Right atrium auricular region (tissue), 2 donors: ENCODE measurements at regions not wholly inside any gene's neighbourhood (a gene's known extent, or its start where the extent isn't known, plus 50 kb on each side); places are given as distances from the start of the nearest gene placed in this dataset.

Source experiments
- DNase-seq: peaks from one replicate; pipeline ENCODE4 v3.0.0-alpha.2; 2019; ENCODE audit warnings: low spot score
- H3K27ac ChIP-seq, 2 donors: fragments of 200-600 bp; sonication (generic); 1 replicate in 1 of 2; 2 replicates in 1 of 2; pipeline ENCODE4 v1.5.1; 2016 to 2019
- H3K27me3 ChIP-seq, 2 donors: fragments of 200-600 bp; sonication (generic); one replicate each; pipeline versions ENCODE4 v1.5.1 to v1.6.0; 2017 to 2019
- H3K36me3 ChIP-seq: fragments of 200-600 bp; sonication (generic); one replicate; pipeline ENCODE4 v1.5.1; 2016
- H3K4me1 ChIP-seq, 2 donors: fragments of 200-600 bp; sonication (generic); one replicate each; pipeline versions ENCODE4 v1.5.1 to v1.6.0; 2017 to 2019
- H3K4me3 ChIP-seq, 2 donors: fragments of 200-600 bp; sonication (generic); 1 replicate in 1 of 2; 2 replicates in 1 of 2; pipeline ENCODE4 v1.5.1; 2017 to 2019; ENCODE audit warnings: mild to moderate bottlenecking in 1 of 2, moderate library complexity in 1 of 2
- H3K9me3 ChIP-seq, 2 donors: fragments of 200-600 bp; sonication (generic); one replicate each; pipeline ENCODE4 v1.5.1; 2019
- CTCF ChIP-seq, 2 donors: fragments of 200-600 bp; sonication (generic); IDR thresholded peaks; one replicate each; pipeline ENCODE4 v1.5.1; 2019; ENCODE audit warnings: antibody characterized with exemption in 2 of 2

GRCh38 chr5:126364206-126364902, 58.9 kb upstream of the GRAMD2B start:
- H3K4me1 ChIP-seq = no peaks in the 10 kb centered on the region
- no peak overlapping the region for H3K4me3 ChIP-seq
- H3K27me3 ChIP-seq = no peaks in the 10 kb centered on the region
- H3K27ac ChIP-seq = no peak overlapping the region
- no peaks in the 10 kb centered on the region for H3K36me3 ChIP-seq
- no peak for TF ChIP-seq CTCF (IDR thresholded peaks at IDR 0.05)
- no peaks in the 10 kb centered on the region for H3K9me3 ChIP-seq
- DNase-seq = no peak

- no peak for TF ChIP-seq CTCF (IDR thresholded peaks at IDR 0.05)
- peaks cover 0 to 4% of the 10 kb centered on the region in 2 donors for H3K4me1 ChIP-seq
- H3K9me3 ChIP-seq = no peaks in the 10 kb centered on the region
- DNase-seq = no peak
- no peaks in the 10 kb centered on the region for H3K27me3 ChIP-seq
- H3K4me3 ChIP-seq = no peak overlapping the region
- no peaks in the 10 kb centered on the region for H3K36me3 ChIP-seq
- H3K27ac ChIP-seq = no peak overlapping the region
These were observed 57.6 kb upstream of the GRAMD2B start for GRCh38 chr5:126365446-126366198.

- no peaks in the 10 kb centered on the region for H3K36me3 ChIP-seq
- peaks cover 0 to 4% of the 10 kb centered on the region in 2 donors for H3K4me1 ChIP-seq
- H3K27me3 ChIP-seq = no peaks in the 10 kb centered on the region
- no peak overlapping the region for H3K27ac ChIP-seq
- no peaks in the 10 kb centered on the region for H3K9me3 ChIP-seq
- no peak for TF ChIP-seq CTCF (IDR thresholded peaks at IDR 0.05)
- H3K4me3 ChIP-seq = no peak overlapping the region
- DNase-seq = no peak
These were observed 57.0 kb upstream of the GRAMD2B start for GRCh38 chr5:126366199-126366560.

- Histone ChIP-seq H3K27me3 (no peaks in the 10 kb centered on the region), H3K4me1 (peaks cover 0 to 4% of the 10 kb centered on the region in 2 donors), H3K9me3 (no peaks in the 10 kb centered on the region), H3K27ac (no peak overlapping the region), H3K36me3 (no peaks in the 10 kb centered on the region), H3K4me3 (no peak overlapping the region)
- no peak for DNase-seq
- TF ChIP-seq CTCF (IDR thresholded peaks at IDR 0.05) = no peak
These were observed 54.9 kb upstream of the GRAMD2B start for GRCh38 chr5:126368239-126368812.

GRCh38 chr5:126369083-126369482, 54.1 kb upstream of the GRAMD2B start:
- H3K27ac ChIP-seq = no peak overlapping the region
- H3K4me1 ChIP-seq = peaks cover 0 to 4% of the 10 kb centered on the region in 2 donors
- no peak for DNase-seq
- H3K9me3 ChIP-seq = no peaks in the 10 kb centered on the region
- H3K4me3 ChIP-seq = no peak overlapping the region
- TF ChIP-seq CTCF (IDR thresholded peaks at IDR 0.05) = no peak
- no peaks in the 10 kb centered on the region for H3K27me3 ChIP-seq
- no peaks in the 10 kb centered on the region for H3K36me3 ChIP-seq
